Stimulated activated CD8-positive, alpha-beta memory T cell treated with anti-CD3 and anti-CD28 coated beads, Interleukin-7, amount 100 ng/mL, for 1 hour (primary cell): ENCODE measurements at regions not wholly inside any gene's neighbourhood (a gene's known extent, or its start where the extent isn't known, plus 50 kb on each side); places are given as distances from the start of the nearest gene placed in this dataset.

Source experiments
- DNase-seq, 2 donors: peaks; one replicate each; pipeline ENCODE4 v3.0.0-alpha.2; 2020; ENCODE audit warnings: low read depth in 2 of 2

GRCh38 chr21:23780326-23780725 lies 1827.0 kb downstream of the MRPL39 start:
- DNase-seq, result no peak

GRCh38 chr21:23743821-23744220 lies 1863.5 kb downstream of the MRPL39 start:
- no peak for DNase-seq

GRCh38 chr21:23740463-23740862 lies 1866.8 kb downstream of the MRPL39 start:
- no peak for DNase-seq

DNA sequence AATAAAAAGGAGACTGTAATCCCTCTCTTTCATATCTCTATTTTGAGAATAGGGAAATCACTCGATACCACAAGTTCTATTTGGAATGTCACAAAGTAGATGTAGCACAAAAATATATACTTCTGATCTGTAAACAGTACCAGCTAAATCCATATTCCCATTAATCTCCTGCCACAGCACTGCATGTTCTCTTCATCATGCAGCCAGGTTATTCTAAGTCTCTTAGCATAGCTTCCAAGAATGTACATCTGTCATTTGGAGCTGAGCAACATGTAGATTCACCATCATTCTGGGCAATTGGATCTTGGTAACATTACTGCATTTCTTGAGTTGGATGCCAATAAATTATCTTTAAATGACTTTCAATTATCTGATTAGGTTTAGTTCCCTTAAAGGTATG lies 1874.5 kb downstream of the MRPL39 start:
- no peak for DNase-seq

GRCh38 chr21:23729331-23729730 lies 1878.0 kb downstream of the MRPL39 start:
- DNase-seq, result no peak

DNA sequence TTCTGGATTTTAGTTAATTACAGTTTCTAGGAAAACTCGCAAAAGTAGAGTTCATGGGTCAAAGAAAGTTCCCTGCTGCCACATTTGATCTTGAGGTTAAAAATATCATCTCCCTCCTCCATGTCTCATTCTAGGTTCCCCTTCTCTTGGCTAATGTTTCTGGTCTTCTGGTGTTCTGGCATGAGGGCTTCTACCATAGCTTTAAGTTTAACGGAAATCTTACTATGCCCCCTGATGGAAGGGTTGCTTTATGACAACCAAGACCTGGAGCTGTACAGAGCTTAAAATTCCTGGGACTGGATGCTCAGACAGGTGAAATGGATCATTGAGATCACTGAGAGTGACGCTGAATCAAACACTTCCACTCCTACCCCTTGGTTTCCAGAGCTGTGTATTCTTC lies 1881.7 kb downstream of the MRPL39 start:
- no peak for DNase-seq

DNA sequence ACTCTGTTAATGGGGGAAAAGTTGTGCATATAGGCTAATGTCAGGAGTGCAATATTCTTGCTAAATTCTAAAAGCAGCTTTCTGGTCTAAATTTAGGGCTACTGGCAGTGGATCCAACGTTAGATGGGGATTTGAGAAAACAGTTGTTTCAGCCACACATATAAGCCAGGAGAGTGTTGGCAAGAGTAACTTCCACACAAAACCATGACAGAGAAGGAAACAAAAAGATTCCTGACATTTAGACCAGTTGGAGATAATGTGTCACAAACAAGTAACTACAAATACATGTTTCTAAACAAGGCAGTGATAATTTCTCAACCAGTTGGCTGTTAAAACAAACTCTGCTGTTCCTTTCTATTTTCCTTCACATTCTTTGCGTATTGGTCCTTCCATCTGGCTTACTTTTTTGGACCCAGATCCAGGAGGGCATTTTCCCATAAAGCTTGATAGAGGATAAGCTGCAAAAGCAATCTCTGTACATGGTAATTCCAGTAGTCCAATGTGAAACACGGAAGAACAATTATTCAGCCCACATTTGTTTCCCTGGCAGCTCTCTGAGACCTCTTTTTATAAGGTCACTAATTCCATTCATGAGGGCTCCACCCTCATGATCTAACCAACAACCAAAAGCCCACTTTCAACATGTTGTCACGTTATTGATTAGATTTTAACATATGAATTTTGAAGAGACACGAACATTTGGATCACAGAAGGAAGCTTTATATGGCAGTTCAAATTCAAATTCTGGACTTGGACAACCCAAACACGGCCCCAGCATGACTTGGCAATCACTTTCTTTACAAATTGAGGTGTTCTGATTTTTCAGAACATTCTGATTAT lies 1888.6 kb downstream of the MRPL39 start:
- DNase-seq, result no peak

DNA sequence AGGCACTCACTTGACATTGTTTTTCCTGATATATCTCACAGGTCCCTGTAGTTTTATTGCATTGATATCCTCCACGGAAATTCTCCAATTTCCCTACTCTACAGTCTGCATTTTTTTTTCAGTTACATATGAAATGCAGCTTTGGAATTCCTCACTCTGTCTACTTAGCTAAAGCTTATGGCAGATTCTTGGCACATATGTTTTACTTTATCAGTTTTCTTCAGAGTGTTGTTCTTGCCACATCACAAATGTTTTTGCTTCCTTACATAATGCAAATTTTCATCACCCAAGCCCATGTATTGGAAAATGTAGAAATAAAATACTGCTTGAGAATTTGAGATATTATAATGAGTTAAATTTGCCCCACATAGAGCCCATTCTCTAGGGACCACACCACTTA lies 1895.1 kb downstream of the MRPL39 start:
- no peak for DNase-seq

GRCh38 chr21:23706431-23706830 lies 1900.8 kb downstream of the MRPL39 start:
- no peak for DNase-seq

GRCh38 chr21:23699402-23699801 lies 1907.9 kb downstream of the MRPL39 start:
- DNase-seq, result no peak

DNA sequence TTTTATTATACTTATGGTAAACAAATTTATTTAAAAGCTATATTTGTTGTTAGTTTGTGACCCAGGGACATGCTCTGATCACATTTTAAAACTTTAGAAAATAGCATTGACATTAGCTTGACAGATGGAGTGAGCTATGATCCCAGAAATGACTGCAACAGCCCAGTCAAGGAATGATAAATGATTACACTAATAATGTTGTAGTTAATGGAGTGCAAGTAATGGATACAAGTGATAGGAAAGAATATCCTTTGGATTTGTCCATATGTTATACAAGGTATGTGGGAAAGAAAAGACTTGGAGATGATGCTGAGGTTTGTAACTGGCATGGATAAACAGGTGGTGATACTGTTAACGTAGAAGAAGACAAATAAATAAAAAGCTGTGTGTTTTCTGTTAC lies 1908.7 kb downstream of the MRPL39 start:
- no peak for DNase-seq

- no peak for DNase-seq
These were observed 1911.8 kb downstream of the MRPL39 start for GRCh38 chr21:23695443-23695842.

- DNase-seq, result no peak
These were observed 1912.9 kb downstream of the MRPL39 start for GRCh38 chr21:23694390-23694789.

DNA sequence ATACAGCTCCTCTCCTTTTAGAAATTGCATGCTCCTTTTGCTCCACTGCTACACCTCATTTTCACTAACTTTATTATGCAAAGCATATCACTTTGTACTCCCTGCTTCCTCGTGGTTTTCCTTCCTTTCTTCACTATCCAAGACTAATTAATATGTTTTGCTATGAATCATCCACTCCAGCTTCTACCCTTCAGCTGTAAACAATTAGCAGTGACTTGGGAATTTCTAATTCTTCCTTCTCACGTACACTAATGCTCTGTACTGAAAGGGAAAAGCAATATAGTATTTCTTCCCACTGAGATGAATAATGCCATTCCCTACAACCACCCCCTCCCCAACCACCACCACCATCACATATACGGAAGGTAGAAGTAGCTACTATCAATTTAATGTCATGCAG lies 1917.0 kb downstream of the MRPL39 start:
- DNase-seq, result no peak

GRCh38 chr21:23686737-23687523 lies 1920.4 kb downstream of the MRPL39 start:
- DNase-seq, result no peak

GRCh38 chr21:23684431-23684830 lies 1922.8 kb downstream of the MRPL39 start:
- no peak for DNase-seq

DNA sequence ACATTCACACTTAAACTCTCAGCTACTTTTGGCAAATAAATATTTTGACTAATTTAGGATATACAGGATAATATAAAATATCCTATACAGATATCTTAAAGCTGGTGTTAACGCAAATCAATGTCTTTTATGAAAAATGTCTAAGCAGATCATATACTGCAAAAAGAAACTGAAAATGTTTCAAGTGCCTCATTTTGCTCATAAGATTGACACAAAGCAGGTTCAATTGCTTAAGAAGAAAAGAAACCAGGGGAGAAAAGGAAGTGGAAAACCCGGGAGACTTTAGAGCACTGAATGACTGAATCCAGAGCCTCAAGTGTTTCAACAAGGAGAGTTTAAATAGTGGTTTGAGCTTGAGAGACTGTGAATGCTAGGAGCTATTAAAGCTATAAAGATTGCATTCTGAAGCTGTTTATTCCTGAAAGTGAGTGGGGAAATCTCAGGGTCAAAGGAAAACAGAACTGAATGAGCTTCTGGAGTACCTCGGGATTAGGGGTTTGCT lies 1943.0 kb downstream of the MRPL39 start:
- no peak for DNase-seq

GRCh38 chr21:23660560-23660959 lies 1946.7 kb downstream of the MRPL39 start:
- no peak for DNase-seq

- no peak for DNase-seq
These were observed 1962.5 kb downstream of the MRPL39 start for GRCh38 chr21:23644768-23645167.

- no peak for DNase-seq
These were observed 1967.6 kb downstream of the MRPL39 start for GRCh38 chr21:23639721-23640120.

DNA sequence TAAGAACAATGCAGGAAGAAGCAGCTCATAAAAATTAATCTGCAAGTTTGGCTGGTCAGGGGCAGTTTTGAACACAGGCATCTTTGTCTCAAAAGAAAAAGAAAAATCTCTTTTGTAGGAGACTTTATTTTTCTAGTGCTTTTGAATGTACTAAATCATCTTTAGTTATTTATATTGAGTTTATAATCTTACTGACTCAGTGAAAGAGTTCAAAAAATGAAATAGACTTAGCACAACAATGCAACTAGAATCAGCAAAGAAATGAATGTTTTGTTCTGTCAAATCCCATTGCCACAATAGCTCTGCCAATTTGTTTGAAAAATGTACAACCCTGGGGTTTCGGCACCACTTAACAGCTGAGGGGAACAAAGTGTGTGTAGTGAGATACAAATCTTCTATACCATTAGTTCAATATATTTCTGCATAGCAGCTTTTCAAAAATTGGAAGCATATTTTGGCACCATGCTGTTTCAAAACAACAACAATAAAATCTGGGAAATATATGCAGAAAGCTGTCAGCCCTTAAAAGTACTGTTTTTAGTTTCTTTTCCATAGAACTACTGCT lies 1969.1 kb downstream of the MRPL39 start:
- no peak for DNase-seq

DNA sequence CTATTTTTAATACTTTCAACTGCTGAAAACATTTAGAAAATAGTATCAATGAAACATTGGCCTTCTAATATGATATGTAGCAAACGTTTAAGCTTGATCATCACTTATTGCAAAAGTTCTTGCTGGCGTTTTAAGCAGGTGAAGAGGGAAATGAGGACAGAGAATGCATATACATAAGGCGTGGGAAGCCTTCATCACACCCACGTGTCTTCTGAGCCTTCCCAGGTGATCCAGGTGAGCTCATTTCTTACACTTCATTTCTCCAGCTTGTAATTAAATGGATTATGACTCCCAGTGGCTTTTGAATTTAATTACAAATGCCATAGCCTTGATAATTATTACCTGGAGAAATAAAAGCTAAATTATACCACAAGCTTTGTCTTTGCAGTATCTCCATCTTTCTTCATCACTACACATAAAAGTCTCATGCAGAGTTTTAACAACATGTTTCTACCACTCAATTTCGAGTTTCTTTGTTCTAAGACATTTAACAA lies 1973.8 kb downstream of the MRPL39 start:
- no peak for DNase-seq
